Retinal pigment epithelial cell (primary cell): ENCODE measurements at regions not wholly inside any gene's neighbourhood (a gene's known extent, or its start where the extent isn't known, plus 50 kb on each side); places are given as distances from the start of the nearest gene placed in this dataset.

ENCODE experiments used
- DNase-seq: peaks from one replicate; pipeline ENCODE4 v3.0.0-alpha.2; 2010; ENCODE audit warnings: low read depth
- H3K4me3 ChIP-seq: 2 replicates; pipeline ENCODE4 v1.5.1; 2011; ENCODE audit warnings: mild to moderate bottlenecking, low read length, control low read depth, moderate library complexity
- CTCF ChIP-seq: conservative IDR thresholded peaks from 2 replicates; pipeline ENCODE4 v1.5.1; 2011; ENCODE audit warnings: low read depth, low read length, control low read depth, inconsistent platforms

- no peak for TF ChIP-seq CTCF
These were observed 300.5 kb upstream of the CTNND2 start for GRCh38 chr5:12204761-12205160.

GRCh38 chr5:12193536-12193935 is 289.3 kb upstream of the CTNND2 start:
- H3K4me3 ChIP-seq, result no peak overlapping the region
- DNase-seq, result no peak
- no peak for TF ChIP-seq CTCF

More at GRCh38 chr5:12204761-12205160, 300.5 kb upstream of the CTNND2 start:
- H3K4me3 ChIP-seq, result no peak overlapping the region
- no peak for DNase-seq

- no peak for DNase-seq
- H3K4me3 ChIP-seq, result no peak overlapping the region
- TF ChIP-seq CTCF, result no peak
These were observed 278.8 kb upstream of the CTNND2 start for GRCh38 chr5:12183003-12183402.

- no peak for TF ChIP-seq CTCF
- no peak overlapping the region for H3K4me3 ChIP-seq
- DNase-seq, result no peak
These were observed 273.6 kb upstream of the CTNND2 start for GRCh38 chr5:12177851-12178250.

GRCh38 chr5:12177225-12177624 is 273.0 kb upstream of the CTNND2 start:
- no peak overlapping the region for H3K4me3 ChIP-seq
- no peak for TF ChIP-seq CTCF
- no peak for DNase-seq

DNA sequence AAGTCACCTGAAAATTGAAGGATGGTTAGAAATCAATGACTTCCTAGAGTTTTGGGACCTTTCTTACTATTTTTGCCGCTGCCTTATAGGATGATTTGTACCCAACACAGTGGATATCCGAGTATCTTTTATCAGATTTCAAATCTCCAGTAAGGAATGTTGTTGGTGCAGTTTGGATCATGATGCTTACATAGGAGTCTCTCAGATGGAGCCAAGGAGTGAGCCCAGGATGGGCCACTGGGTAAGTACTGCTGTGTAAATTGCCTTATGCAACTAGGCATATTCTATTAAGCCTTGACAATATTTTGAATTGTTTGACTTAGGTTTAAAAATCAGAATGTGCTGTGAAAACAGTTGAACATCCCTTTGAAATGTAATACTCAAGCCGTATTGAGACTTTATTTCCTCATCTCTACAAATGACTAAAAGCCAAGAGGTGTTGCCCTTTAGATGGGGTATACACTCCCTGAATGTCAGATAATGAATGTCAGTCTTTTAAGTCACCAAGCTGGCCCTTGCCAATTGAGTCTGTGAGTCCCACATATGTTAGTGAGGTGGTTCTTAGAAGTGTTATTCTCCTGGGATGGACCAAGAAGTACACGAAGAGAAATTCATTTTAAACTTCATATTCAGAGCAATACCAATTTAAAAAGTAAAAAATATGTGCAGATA is 271.8 kb upstream of the CTNND2 start:
- no peak for TF ChIP-seq CTCF
- DNase-seq, result no peak
- no peak overlapping the region for H3K4me3 ChIP-seq

GRCh38 chr5:12174734-12175133 is 270.5 kb upstream of the CTNND2 start:
- H3K4me3 ChIP-seq, result no peak overlapping the region
- no peak for DNase-seq
- TF ChIP-seq CTCF, result no peak
